Astrocyte (in vitro differentiated cells and primary cell): ENCODE measurements at regions not wholly inside any gene's neighbourhood (a gene's known extent, or its start where the extent isn't known, plus 50 kb on each side); places are given as distances from the start of the nearest gene placed in this dataset.

Experiments
- EZH2 ChIP-seq: IDR thresholded peaks from 2 replicates; pipeline ENCODE4 v1.6.1; 2012; ENCODE audit warnings: mild to moderate bottlenecking, low read length, inconsistent platforms; ENCODE audit not compliant: insufficient read depth
- TF ChIP-seq, protein P1 (sequence below): IDR thresholded peaks from 2 replicates; pipeline ENCODE4 v1.5.1; 2011; ENCODE audit warnings: low read depth, mild to moderate bottlenecking, inconsistent platforms, low read length, moderate library complexity; ENCODE audit not compliant: insufficient read depth

DNA sequence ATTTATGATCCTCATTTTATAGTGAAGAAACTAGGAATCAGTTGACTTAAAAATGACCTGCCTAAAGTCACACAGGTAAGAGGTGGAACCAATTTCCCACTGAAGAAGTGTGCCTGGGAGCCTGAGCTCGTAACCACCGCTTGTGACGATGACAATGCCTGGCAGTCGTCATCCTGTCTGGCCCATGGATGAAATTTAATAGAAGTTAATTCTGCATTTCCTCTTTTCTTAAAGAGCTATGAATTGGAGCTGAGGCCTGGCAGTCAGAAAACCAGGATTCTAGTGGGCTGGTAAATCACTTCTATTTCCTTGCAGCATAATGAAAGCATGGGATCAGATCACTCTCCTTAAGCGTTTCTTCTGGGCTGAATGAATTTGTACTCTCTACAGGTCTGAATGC lies 200.0 kb upstream of the SGK1 start:
- TF ChIP-seq, protein P1, sequence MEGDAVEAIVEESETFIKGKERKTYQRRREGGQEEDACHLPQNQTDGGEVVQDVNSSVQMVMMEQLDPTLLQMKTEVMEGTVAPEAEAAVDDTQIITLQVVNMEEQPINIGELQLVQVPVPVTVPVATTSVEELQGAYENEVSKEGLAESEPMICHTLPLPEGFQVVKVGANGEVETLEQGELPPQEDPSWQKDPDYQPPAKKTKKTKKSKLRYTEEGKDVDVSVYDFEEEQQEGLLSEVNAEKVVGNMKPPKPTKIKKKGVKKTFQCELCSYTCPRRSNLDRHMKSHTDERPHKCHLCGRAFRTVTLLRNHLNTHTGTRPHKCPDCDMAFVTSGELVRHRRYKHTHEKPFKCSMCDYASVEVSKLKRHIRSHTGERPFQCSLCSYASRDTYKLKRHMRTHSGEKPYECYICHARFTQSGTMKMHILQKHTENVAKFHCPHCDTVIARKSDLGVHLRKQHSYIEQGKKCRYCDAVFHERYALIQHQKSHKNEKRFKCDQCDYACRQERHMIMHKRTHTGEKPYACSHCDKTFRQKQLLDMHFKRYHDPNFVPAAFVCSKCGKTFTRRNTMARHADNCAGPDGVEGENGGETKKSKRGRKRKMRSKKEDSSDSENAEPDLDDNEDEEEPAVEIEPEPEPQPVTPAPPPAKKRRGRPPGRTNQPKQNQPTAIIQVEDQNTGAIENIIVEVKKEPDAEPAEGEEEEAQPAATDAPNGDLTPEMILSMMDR: no peak
- TF ChIP-seq EZH2: no peak
